ENCODE measurements at regions not wholly inside any gene's neighbourhood (a gene's known extent, or its start where the extent isn't known, plus 50 kb on each side); places are given as distances from the start of the nearest gene placed in this dataset.
A peak's percentile ranks its signal among the peaks of the same experiment; 100 is the strongest.
"Not testable (repeated sequence)": the region's sequence is repeated elsewhere in the genome, so short reads cannot be mapped to it uniquely, and the experiment has no call there.

DNA sequence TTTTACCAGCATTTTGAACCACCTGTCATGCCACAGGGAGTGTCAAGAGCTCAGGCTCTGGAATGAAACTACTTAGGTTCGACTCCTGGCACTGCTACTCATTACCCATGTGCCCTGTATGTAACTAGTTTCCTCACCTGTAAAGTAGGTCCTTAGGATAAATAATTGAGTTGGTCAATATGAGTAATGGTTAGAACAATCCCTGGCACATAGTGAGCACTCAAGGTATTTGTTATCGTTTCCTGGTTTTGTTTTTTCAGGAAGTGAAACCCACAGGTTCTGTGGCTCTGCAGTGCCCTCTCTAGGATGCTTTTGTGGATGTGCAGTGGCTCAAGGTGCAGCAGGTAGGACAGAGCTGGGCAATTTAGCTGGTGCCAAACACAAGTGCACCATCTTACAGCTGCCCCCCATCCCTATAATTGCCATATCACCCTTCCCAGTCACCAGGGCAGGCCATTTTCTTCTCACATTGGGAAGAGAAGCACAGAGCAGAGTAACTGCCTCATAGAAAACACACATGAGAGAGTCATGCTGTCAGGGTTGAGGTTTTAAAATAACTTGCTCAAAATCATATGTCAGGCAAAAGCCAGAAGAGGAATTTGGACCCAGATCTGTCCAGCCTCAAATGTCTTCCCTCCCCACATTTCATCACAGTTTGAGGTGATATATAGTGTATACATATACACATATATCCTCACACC lies 297.5 kb downstream of the RPAP3 start:
- DNase-seq: peak in 1 of 2 experiments; percentile 2

DNA sequence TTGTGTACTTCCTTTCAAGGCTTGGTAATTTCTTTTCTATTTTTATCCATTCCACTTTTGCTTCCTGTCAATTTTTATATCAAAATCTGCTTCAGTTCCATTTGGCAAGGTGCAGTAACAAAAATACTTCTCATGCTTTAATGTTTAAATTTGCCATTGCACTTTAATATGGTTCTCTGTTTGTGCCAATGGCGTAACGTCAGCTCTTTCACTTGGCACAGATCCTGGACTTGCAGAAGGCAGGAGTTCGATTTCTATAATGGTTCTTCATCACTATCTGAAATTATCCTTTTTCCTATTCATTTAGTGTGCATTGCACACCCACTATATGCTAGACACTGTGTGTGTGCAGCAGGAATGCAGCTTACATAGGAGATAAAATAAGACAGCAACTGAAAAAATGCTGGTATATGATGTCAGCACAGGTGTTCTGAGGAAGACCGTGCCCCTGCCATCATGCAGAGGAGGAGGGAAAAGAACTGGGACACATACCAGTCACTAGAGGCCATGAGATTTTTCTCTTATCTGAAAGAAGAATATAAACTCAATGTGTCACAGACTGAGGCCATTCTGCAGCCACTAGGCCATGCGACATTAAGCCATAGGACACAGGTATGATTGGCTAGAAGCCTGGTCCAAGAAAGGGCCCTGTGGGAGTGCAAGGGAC lies 298.2 kb downstream of the RPAP3 start:
- no peak for DNase-seq

DNA sequence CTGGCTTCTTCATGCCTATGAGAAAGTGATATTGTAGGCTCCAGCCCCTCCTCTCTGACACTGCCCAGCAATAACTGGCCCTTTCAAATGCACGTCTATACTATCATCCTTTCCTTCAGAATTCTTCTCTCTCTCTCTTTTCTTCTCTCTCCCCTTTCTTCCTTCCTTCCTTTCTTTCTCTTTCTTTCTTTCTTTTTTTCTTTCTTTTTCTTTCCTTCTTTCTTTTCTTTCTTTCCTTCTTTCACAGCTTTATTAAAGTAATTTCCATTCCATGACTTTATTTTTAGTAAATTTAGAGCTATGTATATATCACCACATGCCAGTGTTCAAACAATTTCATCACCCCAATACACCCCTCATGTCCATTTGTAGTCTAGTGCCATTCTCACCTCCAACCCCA lies 302.1 kb downstream of the RPAP3 start:
- no peak for DNase-seq

DNA sequence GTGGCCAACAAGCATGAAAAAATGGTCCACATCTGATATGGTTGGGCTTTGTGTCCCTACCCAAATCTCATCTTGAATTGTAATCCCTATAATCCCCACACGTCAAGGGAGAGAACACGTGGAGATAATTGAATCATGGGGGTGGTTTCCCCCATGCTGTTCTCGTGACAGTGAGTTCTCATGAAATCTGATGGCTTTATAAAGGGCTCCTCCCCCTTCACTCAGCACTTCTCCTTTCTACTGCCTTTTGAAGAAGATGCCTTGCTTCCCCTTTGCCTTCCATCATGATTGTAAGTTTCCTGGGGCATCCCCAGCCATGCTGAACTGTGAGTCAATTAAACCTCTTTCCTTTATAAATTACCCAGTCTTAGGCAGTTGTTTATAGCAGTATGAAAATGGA lies 304.6 kb downstream of the RPAP3 start:
- not testable (repeated sequence) for DNase-seq

DNA sequence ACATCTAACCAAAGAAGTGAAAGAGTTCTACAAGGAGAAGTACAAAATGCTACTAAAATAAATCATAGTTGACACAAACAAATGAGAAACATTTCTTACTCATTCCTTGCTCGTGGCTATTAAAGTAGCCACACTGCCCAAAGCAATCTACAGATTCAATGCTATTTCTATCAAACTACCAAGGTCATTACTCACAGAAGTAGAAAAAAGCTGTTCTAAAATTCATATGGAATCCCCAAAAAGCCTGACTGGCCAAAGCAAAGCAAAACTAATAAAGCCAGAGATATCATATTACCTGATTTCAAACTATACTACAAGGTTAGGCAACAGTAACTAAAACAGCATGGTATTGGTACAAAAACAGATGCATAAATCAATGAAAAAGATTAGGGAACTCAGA lies 305.6 kb downstream of the RPAP3 start:
- DNase-seq: no peak

GRCh38 chr12:47397664-47398281 lies 308.1 kb downstream of the RPAP3 start:
- DNase-seq: peak; percentile 12 to 51

DNA sequence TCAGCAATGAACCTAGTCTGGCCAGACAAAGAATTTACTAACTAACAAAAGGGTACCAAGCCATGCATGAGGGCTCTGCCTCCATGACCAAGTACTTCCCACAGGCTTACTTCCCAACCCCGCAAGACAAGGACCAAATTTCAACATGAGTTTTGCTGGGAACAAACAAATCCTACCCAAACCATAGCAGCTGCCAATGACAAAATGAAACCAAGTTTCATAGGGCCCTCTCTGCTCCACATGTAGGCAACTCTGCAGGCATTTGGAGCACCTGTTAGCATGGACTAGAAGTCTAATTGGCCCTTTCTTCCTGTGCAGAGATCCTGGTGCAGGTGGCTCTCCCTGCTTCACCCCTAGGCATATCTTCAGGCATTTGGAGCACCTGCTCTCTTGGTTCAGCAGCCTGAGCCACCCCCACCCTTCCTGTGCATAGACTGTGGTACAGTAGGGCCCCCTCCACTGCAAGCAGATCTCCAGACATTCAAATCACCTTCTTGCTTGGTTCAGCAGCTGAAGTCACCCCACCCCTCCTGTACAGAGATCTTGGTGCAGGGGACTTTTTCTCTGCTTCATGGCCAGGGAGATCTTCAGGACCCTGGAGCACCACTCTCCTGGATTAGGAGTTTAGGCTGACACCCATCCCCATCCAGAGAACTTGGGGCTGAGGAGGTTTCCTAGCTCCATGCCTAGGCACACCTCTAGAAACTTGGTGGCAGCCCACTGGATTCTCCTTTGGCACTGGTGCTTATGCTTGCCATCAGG lies 308.7 kb downstream of the RPAP3 start:
- no peak for DNase-seq

DNA sequence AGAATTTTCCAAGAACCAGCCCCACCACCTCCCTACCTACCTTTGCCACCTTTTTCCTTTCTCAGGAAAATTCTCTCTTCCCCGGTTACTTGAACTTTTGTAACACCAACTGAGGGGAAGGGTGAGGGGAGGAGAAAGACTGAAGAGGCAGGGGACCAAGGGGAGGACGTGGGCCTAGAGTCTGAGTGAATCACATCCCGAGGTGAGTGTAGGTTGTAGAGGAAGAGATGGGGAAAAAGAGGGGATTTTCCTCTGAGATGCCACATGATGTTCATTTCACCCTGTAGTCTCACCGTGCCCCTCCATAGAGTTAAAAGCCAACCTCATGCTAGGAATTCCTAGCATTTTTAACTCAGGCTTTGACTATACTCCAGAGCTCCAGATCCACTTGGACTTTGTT lies 311.8 kb downstream of the RPAP3 start:
- no peak for DNase-seq

DNA sequence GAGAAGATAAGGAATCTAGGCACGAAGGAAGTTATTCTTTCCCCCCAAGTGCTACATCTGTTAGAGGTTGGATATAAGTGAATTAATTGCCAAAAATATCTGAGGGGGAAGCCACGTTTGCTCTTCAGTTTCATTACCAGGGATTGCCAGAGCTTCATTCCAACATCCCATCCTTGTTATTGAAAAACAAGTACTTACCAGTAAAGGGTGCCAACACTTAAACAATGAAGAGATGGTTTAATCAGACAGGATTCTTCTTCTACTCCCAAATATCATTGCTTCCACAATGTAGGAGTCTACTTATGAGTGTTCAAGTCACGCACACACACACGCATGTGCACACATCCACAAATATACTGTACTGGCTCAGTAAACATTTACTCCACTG lies 312.4 kb downstream of the RPAP3 start:
- DNase-seq: peak in 1 of 2 experiments; percentile 30

DNA sequence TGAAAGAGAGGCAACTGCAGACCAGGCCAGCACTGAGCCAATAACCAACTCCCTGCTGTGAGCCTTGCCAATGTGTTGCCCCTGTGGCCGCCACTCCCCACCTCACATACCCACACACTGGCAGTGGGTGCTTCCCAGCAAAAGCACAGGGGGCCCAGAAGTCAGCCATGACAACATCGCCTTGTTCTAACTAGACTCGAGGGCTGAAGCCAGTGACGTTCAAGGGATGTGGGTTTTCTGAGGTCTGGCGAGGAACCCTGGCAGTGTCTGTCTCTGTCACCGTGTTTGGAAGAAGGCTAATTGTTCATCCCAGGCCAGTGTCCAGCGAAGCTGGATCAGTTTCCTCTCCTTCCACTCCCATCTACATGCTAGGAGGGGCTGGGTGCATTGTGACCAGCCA lies 311.8 kb upstream of the AMIGO2 start:
- no peak for DNase-seq

GRCh38 chr12:47388712-47389111 lies 309.0 kb upstream of the AMIGO2 start:
- DNase-seq: no peak

DNA sequence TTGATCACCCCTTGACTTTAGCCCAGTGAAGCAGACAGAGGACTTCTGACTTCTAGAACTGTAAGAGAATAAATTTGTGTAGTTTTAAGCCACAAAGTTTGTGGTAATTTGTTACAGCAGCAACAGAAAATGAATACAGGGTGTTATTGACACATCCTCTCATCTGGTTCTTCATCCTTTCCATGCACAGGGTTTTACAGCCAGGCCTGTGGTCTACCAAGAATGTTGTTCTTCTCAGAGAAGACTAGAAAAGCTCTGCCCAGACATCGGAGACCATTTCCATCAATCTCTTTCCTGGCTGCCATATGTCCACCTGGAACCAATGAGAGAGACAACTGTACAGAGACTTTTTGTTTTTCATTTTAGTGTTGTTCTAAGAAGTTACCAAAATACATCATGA lies 308.2 kb upstream of the AMIGO2 start:
- DNase-seq: no peak

GRCh38 chr12:47385653-47386052 lies 305.9 kb upstream of the AMIGO2 start:
- no peak for DNase-seq

DNA sequence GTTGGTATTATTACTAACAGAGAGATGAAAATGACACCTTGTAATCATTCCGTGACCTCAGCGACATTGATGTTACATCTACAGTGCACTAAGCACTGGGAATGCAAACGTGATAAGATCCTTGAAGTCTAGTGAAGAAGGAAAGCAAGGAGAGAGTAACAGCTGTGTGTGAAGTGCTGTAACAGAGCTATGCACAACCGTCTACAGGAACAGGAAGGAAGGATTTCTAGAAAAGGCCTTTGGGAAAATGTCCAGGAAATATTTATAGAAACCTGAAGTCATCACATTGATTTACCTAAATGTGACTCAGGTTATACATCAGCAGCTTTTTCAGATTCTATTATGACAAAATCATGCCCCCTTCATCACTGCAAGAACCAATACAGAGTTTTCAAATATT lies 304.2 kb upstream of the AMIGO2 start:
- peak in 1 of 2 experiments; percentile 6 for DNase-seq

- no peak for DNase-seq
Measured at GRCh38 chr12:47382305-47382704, 302.5 kb upstream of the AMIGO2 start.

GRCh38 chr12:47378907-47379306 lies 299.1 kb upstream of the AMIGO2 start:
- no peak for DNase-seq

- no peak for DNase-seq
Measured at GRCh38 chr12:47378222-47378582, 298.4 kb upstream of the AMIGO2 start.

- DNase-seq: no peak
Measured at GRCh38 chr12:47377414-47378221, 297.9 kb upstream of the AMIGO2 start.

DNA sequence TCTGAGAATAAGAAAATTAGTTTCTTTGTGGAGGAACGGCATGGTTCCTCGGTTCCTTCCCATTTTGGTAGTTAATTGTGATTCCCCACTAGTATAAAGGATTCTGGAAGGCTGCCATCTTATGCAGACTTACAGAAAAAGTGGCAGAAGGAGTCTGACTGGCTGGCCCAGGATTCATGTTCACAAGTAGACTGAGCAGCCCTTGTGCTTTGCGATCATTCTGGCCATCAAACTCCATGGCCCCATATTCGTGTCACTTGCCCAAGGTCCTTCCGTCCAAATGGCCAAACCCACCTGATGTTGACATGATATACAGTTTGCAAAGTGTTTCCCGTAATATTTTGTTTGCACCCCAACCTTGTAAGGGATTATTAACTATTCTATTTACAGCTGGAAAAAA lies 297.2 kb upstream of the AMIGO2 start:
- no peak for DNase-seq

- DNase-seq: no peak
Measured at GRCh38 chr12:47373554-47374150, 293.9 kb upstream of the AMIGO2 start.

DNA sequence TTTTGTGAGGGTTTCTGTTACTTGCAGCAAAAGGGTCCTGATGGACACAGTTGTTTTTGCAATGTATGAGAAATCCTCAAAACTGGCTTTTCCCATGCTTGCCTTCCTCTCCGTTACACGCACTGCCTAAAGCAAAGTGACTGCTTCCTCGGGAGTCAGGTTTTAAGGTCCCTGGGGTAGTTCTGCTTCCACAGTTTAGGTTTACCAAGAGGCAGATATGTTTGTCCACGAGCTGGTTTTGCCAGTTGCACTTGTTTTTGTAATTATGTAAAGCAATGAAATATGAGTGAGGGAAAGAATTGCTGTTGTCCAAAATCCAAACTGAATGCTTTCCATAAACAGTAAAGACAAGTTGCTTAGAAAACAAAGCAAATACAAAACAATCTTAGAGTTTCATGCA lies 290.7 kb upstream of the AMIGO2 start:
- no peak for DNase-seq

- DNase-seq: no peak
Measured at GRCh38 chr12:47369085-47369484, 289.3 kb upstream of the AMIGO2 start.
